SK-N-SH treated with all-trans-retinoic acid at 6 μM for 48 hours (cell line): ENCODE measurements at regions not wholly inside any gene's neighbourhood (a gene's known extent, or its start where the extent isn't known, plus 50 kb on each side); places are given as distances from the start of the nearest gene placed in this dataset.

Experiments used
- ARNTL ChIP-seq: fragments of 450-650 bp; formaldehyde crosslinking; IDR thresholded peaks from 2 replicates; pipeline ENCODE4 v1.5.0; 2020; ENCODE audit warnings: low read depth, mild to moderate bottlenecking, moderate library complexity, borderline replicate concordance
- TCF4 ChIP-seq: fragments of 250-450 bp; sonication (Bioruptor Pico); IDR thresholded peaks from 2 replicates; pipeline ENCODE4 v1.8.0; 2021; ENCODE audit warnings: mild to moderate bottlenecking, moderate library complexity, borderline replicate concordance
- TF ChIP-seq, protein P1 (sequence below): fragments of 250-450 bp; sonication (Bioruptor Pico); IDR thresholded peaks from 2 replicates; pipeline ENCODE4 v1.5.1; 2020; ENCODE audit warnings: low read depth, mild to moderate bottlenecking, moderate library complexity

GRCh38 chr18:57915865-57916582 is 112.9 kb upstream of the ATP8B1 start:
- TF ChIP-seq TCF4 (CRISPR knock-in tag) (peak; percentile 57; the same call in 1 of the 2 replicates), ARNTL (no peak)
- TF ChIP-seq, protein P1, sequence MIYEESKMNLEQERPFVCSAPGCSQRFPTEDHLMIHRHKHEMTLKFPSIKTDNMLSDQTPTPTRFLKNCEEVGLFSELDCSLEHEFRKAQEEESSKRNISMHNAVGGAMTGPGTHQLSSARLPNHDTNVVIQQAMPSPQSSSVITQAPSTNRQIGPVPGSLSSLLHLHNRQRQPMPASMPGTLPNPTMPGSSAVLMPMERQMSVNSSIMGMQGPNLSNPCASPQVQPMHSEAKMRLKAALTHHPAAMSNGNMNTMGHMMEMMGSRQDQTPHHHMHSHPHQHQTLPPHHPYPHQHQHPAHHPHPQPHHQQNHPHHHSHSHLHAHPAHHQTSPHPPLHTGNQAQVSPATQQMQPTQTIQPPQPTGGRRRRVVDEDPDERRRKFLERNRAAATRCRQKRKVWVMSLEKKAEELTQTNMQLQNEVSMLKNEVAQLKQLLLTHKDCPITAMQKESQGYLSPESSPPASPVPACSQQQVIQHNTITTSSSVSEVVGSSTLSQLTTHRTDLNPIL, result no peak
